SK-N-SH treated with all-trans-retinoic acid at 6 μM for 48 hours (cell line): ENCODE measurements at regions not wholly inside any gene's neighbourhood (a gene's known extent, or its start where the extent isn't known, plus 50 kb on each side); places are given as distances from the start of the nearest gene placed in this dataset.

Source experiments
- ATAC-seq: fragments of 200-7000 bp; cut with Tn5 transposase; 3 replicates; pipeline ENCODE4 v1.9.1; 2020; ENCODE audit warnings: mild to moderate bottlenecking, moderate library complexity
- ARNTL ChIP-seq: fragments of 450-650 bp; formaldehyde crosslinking; IDR thresholded peaks from 2 replicates; pipeline ENCODE4 v1.5.0; 2020; ENCODE audit warnings: low read depth, mild to moderate bottlenecking, moderate library complexity, borderline replicate concordance
- BACH2 ChIP-seq: fragments of 250-450 bp; sonication (Bioruptor Pico); IDR thresholded peaks from 2 replicates; pipeline ENCODE4 v1.9.0; 2021; ENCODE audit warnings: mild to moderate bottlenecking, borderline replicate concordance
- CREB5 ChIP-seq: fragments of 250-450 bp; sonication (Bioruptor Pico); IDR thresholded peaks from 2 replicates; pipeline ENCODE4 v1.5.1; 2020; ENCODE audit warnings: low read depth, mild to moderate bottlenecking, moderate library complexity
- CSDC2 ChIP-seq: fragments of 250-450 bp; sonication (Bioruptor Pico); IDR thresholded peaks from 2 replicates; pipeline ENCODE4 v1.5.0; 2020; ENCODE audit warnings: mild to moderate bottlenecking, moderate library complexity
- CSRNP3 ChIP-seq: fragments of 250-450 bp; sonication (Bioruptor Pico); IDR thresholded peaks from 2 replicates; pipeline ENCODE4 v1.5.1; 2021; ENCODE audit warnings: mild to moderate bottlenecking, moderate library complexity
- ESRRG ChIP-seq: fragments of 250-450 bp; sonication (Bioruptor Pico); IDR thresholded peaks from 2 replicates; pipeline ENCODE4 v1.6.1; 2021; ENCODE audit warnings: mild to moderate bottlenecking
- GLIS3 ChIP-seq: fragments of 250-450 bp; sonication (Bioruptor Pico); IDR thresholded peaks from 2 replicates; pipeline ENCODE4 v1.5.0; 2020; ENCODE audit warnings: mild to moderate bottlenecking, moderate library complexity
- ISL1 ChIP-seq: fragments of 250-450 bp; sonication (Bioruptor Pico); IDR thresholded peaks from 2 replicates; pipeline ENCODE4 v2.1.2; 2022; ENCODE audit warnings: mild to moderate bottlenecking, moderate library complexity
- POU6F1 ChIP-seq: fragments of 250-450 bp; sonication (Bioruptor Pico); IDR thresholded peaks from 2 replicates; pipeline ENCODE4 v1.8.0; 2021; ENCODE audit warnings: low read depth, mild to moderate bottlenecking, moderate library complexity, borderline replicate concordance
- PPARA ChIP-seq: fragments of 250-450 bp; sonication (Bioruptor Pico); IDR thresholded peaks from 2 replicates; pipeline ENCODE4 v1.5.0; 2020; ENCODE audit warnings: mild to moderate bottlenecking, borderline replicate concordance
- TCF4 ChIP-seq: fragments of 250-450 bp; sonication (Bioruptor Pico); IDR thresholded peaks from 2 replicates; pipeline ENCODE4 v1.8.0; 2021; ENCODE audit warnings: mild to moderate bottlenecking, moderate library complexity, borderline replicate concordance
- TOX ChIP-seq: fragments of 250-450 bp; sonication (Bioruptor Pico); IDR thresholded peaks from 2 replicates; pipeline ENCODE4 v1.8.0; 2021; ENCODE audit warnings: mild to moderate bottlenecking, moderate library complexity, borderline replicate concordance
- TSHZ2 ChIP-seq: fragments of 250-450 bp; sonication (Bioruptor Pico); IDR thresholded peaks from 2 replicates; pipeline ENCODE4 v1.5.0; 2020; ENCODE audit warnings: mild to moderate bottlenecking, moderate library complexity
- ZC3H10 ChIP-seq: fragments of 250-450 bp; sonication (Bioruptor Pico); IDR thresholded peaks from 2 replicates; pipeline ENCODE4 v1.5.1; 2021; ENCODE audit warnings: mild to moderate bottlenecking, moderate library complexity
- ZFP3 ChIP-seq: fragments of 250-450 bp; sonication (Bioruptor Pico); IDR thresholded peaks from 2 replicates; pipeline ENCODE4 v1.5.0; 2020; ENCODE audit warnings: mild to moderate bottlenecking, moderate library complexity
- ZFP30 ChIP-seq: fragments of 450-650 bp; formaldehyde crosslinking; IDR thresholded peaks from 2 replicates; pipeline ENCODE4 v1.5.0; 2022; ENCODE audit warnings: mild to moderate bottlenecking, moderate library complexity
- ZNF565 ChIP-seq: fragments of 450-650 bp; formaldehyde crosslinking; conservative IDR thresholded peaks from 2 replicates; pipeline ENCODE4 v1.5.0; 2020; ENCODE audit warnings: low read depth, mild to moderate bottlenecking, moderate library complexity
- ZNF70 ChIP-seq: fragments of 450-650 bp; formaldehyde crosslinking; IDR thresholded peaks from 2 replicates; pipeline ENCODE4 v1.5.0; 2020; ENCODE audit warnings: mild to moderate bottlenecking, moderate library complexity

- no peak; the same call in 2 of the 3 replicates for ATAC-seq
- no peak for TF ChIP-seq ZFP30 (CRISPR knock-in tag)
- peak; percentile 97 for TF ChIP-seq TSHZ2 (CRISPR knock-in tag)
- TF ChIP-seq ISL1 (CRISPR knock-in tag), result peak; percentile 91
- TF ChIP-seq CSRNP3, result peak; percentile 78; the same call in 1 of the 2 replicates
- TF ChIP-seq CREB5, result peak; percentile 62; the same call in 1 of the 2 replicates
- no peak for TF ChIP-seq ZNF565
- TF ChIP-seq TCF4 (CRISPR knock-in tag), result peak; percentile 96
Measured at GRCh38 chr12:103100257-103100831, 142.9 kb downstream of the ASCL1 start.

- ATAC-seq, result no peak
- TF ChIP-seq TOX (CRISPR knock-in tag) (no peak), ZC3H10 (no peak), GLIS3 (no peak), CSDC2 (CRISPR knock-in tag) (no peak), ZFP3 (CRISPR knock-in tag) (no peak), TSHZ2 (CRISPR knock-in tag) (no peak), ZNF70 (no peak), ESRRG (CRISPR knock-in tag) (no peak), ZNF565 (no peak), CSRNP3 (no peak), ZFP30 (CRISPR knock-in tag) (no peak), BACH2 (CRISPR knock-in tag) (no peak), ARNTL (no peak), PPARA (CRISPR knock-in tag) (no peak), POU6F1 (no peak)
Measured at GRCh38 chr12:103102225-103102744, 144.8 kb downstream of the ASCL1 start.
